Liver (tissue), 8 donors: ENCODE measurements at regions not wholly inside any gene's neighbourhood (a gene's known extent, or its start where the extent isn't known, plus 50 kb on each side); places are given as distances from the start of the nearest gene placed in this dataset.

Experiments used
- DNase-seq: peaks from one replicate; pipeline ENCODE4 v3.0.0-alpha.2; 2017; ENCODE audit warnings: low spot score
- H3K27ac ChIP-seq, 2 donors: one replicate each; pipeline ENCODE4 v1.7.0; 2013; ENCODE audit warnings: inconsistent platforms in 2 of 2, low read length in 2 of 2, control low read depth in 1 of 2, low read depth in 1 of 2, mild to moderate bottlenecking in 1 of 2
- H3K27me3 ChIP-seq, 4 donors: one replicate each; pipeline versions ENCODE4 v1.6.1 to v1.7.0; 2013; ENCODE audit warnings: low read length in 3 of 4, inconsistent platforms in 1 of 4, mild to moderate bottlenecking in 1 of 4, moderate library complexity in 1 of 4; ENCODE audit not compliant: control insufficient read depth in 4 of 4, insufficient read depth in 4 of 4
- H3K36me3 ChIP-seq, 4 donors: one replicate each; pipeline versions ENCODE4 v1.6.1 to v1.7.0; 2013; ENCODE audit warnings: low read length in 3 of 4, mild to moderate bottlenecking in 3 of 4, low read depth in 1 of 4, moderate library complexity in 1 of 4; ENCODE audit not compliant: control insufficient read depth in 4 of 4, insufficient read depth in 3 of 4
- H3K4me1 ChIP-seq, 4 donors: one replicate each; pipeline versions ENCODE4 v1.6.1 to v1.7.0; 2013; ENCODE audit warnings: low read length in 3 of 4, mild to moderate bottlenecking in 3 of 4, moderate library complexity in 1 of 4; ENCODE audit not compliant: control insufficient read depth in 4 of 4, insufficient read depth in 4 of 4
- H3K4me3 ChIP-seq, 3 donors: one replicate each; pipeline versions ENCODE4 v1.6.1 to v1.7.0; 2013; ENCODE audit warnings: low read length in 3 of 3, control low read depth in 1 of 3, low read depth in 1 of 3, mild to moderate bottlenecking in 1 of 3
- H3K9ac ChIP-seq, 2 donors: one replicate each; pipeline ENCODE4 v1.7.0; 2013; ENCODE audit warnings: low read length in 2 of 2, mild to moderate bottlenecking in 2 of 2, moderate library complexity in 2 of 2, control low read depth in 1 of 2, low read depth in 1 of 2
- H3K9me3 ChIP-seq, 4 donors: one replicate each; pipeline versions ENCODE4 v1.6.1 to v1.7.0; 2013; ENCODE audit warnings: low read length in 3 of 4; ENCODE audit not compliant: control insufficient read depth in 4 of 4
- CTCF ChIP-seq: fragments of 150-350 bp; IDR thresholded peaks from 2 replicates; pipeline ENCODE4 v1.5.1; 2017; ENCODE audit warnings: improper control_type of control experiment, low read depth, low read length; ENCODE audit not compliant: missing input control
- EGR1 ChIP-seq, 2 donors: IDR thresholded peaks; 2 replicates each; pipeline ENCODE4 v1.6.1; 2016 to 2018; ENCODE audit warnings: antibody characterized with exemption in 2 of 2, low read depth in 2 of 2
- FOXA1 ChIP-seq: IDR thresholded peaks from 2 replicates; pipeline ENCODE4 v1.6.1; 2016; ENCODE audit warnings: antibody characterized with exemption
- GABPA ChIP-seq, 2 donors: IDR thresholded peaks in 1 of 2; conservative IDR thresholded peaks in 1 of 2; 2 replicates each; pipeline ENCODE4 v1.6.1; 2016; ENCODE audit warnings: antibody characterized with exemption in 2 of 2, mild to moderate bottlenecking in 1 of 2, moderate library complexity in 1 of 2
- NR2F2 ChIP-seq: IDR thresholded peaks from 2 replicates; pipeline ENCODE4 v1.6.1; 2016; ENCODE audit warnings: antibody characterized with exemption
- RAD21 ChIP-seq, 2 donors: IDR thresholded peaks; 2 replicates each; pipeline ENCODE4 v1.6.1; 2016; ENCODE audit warnings: antibody characterized with exemption in 2 of 2, mild to moderate bottlenecking in 2 of 2
- REST ChIP-seq: IDR thresholded peaks from 2 replicates; pipeline ENCODE4 v1.6.1; 2016; ENCODE audit warnings: antibody characterized with exemption, mild to moderate bottlenecking
- RXRA ChIP-seq, 2 donors: IDR thresholded peaks; 2 replicates each; pipeline ENCODE4 v1.6.1; 2017 to 2018; ENCODE audit warnings: antibody characterized with exemption in 2 of 2, mild to moderate bottlenecking in 1 of 2
- SP1 ChIP-seq: IDR thresholded peaks from 2 replicates; pipeline ENCODE4 v1.6.1; 2018; ENCODE audit warnings: antibody characterized with exemption, mild to moderate bottlenecking
- TAF1 ChIP-seq: conservative IDR thresholded peaks from 2 replicates; pipeline ENCODE4 v1.6.1; 2016; ENCODE audit warnings: antibody characterized with exemption, mild to moderate bottlenecking
- YY1 ChIP-seq: IDR thresholded peaks from 2 replicates; pipeline ENCODE4 v1.6.1; 2016; ENCODE audit warnings: antibody characterized with exemption, mild to moderate bottlenecking
- WGBS: extraction: QIAGEN DNeasy Blood & Tissue Kit; methylation state at CpG from one replicate; pipeline ENCODE4 v1.1.7; 2013; 5-methylcytosine and 5-hydroxymethylcytosine counted together
- TF ChIP-seq, protein P1 (sequence below): IDR thresholded peaks from 2 replicates; pipeline ENCODE4 v1.6.1; 2016; ENCODE audit warnings: antibody characterized with exemption
- TF ChIP-seq, protein P2 (sequence below): IDR thresholded peaks from 2 replicates; pipeline ENCODE4 v1.6.1; 2016; ENCODE audit warnings: antibody characterized with exemption
- donor health status: healthy.
- donor health status: healthy.
- donor health status: healthy.
- donor health status: healthy.
- donor health status: healthy.

- Histone ChIP-seq H3K9ac (no peak overlapping the region), H3K27me3 (no peaks in the 10 kb centered on the region), H3K4me1 (no peaks in the 10 kb centered on the region), H3K4me3 (no peak overlapping the region), H3K36me3 (no peaks in the 10 kb centered on the region), H3K9me3 (no peaks in the 10 kb centered on the region), H3K27ac (no peak overlapping the region)
- 96% methylated on average over 1 of the region's 1 CpG for WGBS
- TF ChIP-seq GABPA (IDR thresholded peaks at IDR 0.05 in 1 of 2, conservative IDR thresholded peaks at IDR 0.05 in 1 of 2) (no peak), NR2F2 (no peak), RXRA (IDR thresholded peaks at IDR 0.05) (no peak), SP1 (no peak), FOXA1 (no peak), RAD21 (IDR thresholded peaks at IDR 0.05) (no peak)
- TF ChIP-seq, protein P1, sequence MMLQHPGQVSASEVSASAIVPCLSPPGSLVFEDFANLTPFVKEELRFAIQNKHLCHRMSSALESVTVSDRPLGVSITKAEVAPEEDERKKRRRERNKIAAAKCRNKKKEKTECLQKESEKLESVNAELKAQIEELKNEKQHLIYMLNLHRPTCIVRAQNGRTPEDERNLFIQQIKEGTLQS, result no peak
- DNase-seq, result no peak
Measured at GRCh38 chr6:12379181-12379580, 89.0 kb downstream of the EDN1 start.

DNA sequence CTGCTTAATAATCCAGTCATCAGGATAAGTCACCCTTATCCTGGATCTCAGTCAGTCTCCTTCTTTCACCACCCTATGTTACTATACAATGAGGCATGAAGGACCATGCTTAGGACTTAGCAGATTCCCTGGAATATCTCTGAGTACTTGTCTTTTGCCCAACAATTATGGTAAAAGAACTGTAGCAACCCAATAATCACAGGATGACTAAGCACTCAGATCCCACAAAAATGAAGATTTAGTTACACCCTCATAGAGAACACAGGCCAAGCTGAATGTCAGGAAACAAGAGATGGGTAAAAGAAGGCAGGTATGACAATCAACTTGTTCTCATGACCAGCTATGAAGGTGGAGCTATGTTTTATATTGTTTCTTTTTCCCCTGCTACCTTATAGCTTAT is 91.4 kb downstream of the EDN1 start:
- Histone ChIP-seq H3K4me3 (no peak overlapping the region), H3K27ac (no peak overlapping the region), H3K9me3 (no peaks in the 10 kb centered on the region), H3K36me3 (no peaks in the 10 kb centered on the region), H3K27me3 (no peaks in the 10 kb centered on the region), H3K4me1 (no peaks in the 10 kb centered on the region), H3K9ac (no peak overlapping the region)
- DNase-seq, result no peak
- TF ChIP-seq YY1 (no peak), REST (no peak), TAF1 (no peak), RAD21 (IDR thresholded peaks at IDR 0.05) (no peak), RXRA (IDR thresholded peaks at IDR 0.05) (no peak), NR2F2 (no peak), EGR1 (IDR thresholded peaks at IDR 0.05; ENCODE audit: low read depth in 2 of 2) (no peak), GABPA (IDR thresholded peaks at IDR 0.05 in 1 of 2, conservative IDR thresholded peaks at IDR 0.05 in 1 of 2) (no peak), CTCF (no peak), FOXA1 (no peak)
- TF ChIP-seq, protein P2, sequence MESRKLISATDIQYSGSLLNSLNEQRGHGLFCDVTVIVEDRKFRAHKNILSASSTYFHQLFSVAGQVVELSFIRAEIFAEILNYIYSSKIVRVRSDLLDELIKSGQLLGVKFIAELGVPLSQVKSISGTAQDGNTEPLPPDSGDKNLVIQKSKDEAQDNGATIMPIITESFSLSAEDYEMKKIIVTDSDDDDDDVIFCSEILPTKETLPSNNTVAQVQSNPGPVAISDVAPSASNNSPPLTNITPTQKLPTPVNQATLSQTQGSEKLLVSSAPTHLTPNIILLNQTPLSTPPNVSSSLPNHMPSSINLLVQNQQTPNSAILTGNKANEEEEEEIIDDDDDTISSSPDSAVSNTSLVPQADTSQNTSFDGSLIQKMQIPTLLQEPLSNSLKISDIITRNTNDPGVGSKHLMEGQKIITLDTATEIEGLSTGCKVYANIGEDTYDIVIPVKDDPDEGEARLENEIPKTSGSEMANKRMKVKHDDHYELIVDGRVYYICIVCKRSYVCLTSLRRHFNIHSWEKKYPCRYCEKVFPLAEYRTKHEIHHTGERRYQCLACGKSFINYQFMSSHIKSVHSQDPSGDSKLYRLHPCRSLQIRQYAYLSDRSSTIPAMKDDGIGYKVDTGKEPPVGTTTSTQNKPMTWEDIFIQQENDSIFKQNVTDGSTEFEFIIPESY, result no peak
